ENCODE measurements at regions not wholly inside any gene's neighbourhood (a gene's known extent, or its start where the extent isn't known, plus 50 kb on each side); places are given as distances from the start of the nearest gene placed in this dataset.
"Not testable (repeated sequence)": the region's sequence is repeated elsewhere in the genome, so short reads cannot be mapped to it uniquely, and the experiment has no call there.

DNA sequence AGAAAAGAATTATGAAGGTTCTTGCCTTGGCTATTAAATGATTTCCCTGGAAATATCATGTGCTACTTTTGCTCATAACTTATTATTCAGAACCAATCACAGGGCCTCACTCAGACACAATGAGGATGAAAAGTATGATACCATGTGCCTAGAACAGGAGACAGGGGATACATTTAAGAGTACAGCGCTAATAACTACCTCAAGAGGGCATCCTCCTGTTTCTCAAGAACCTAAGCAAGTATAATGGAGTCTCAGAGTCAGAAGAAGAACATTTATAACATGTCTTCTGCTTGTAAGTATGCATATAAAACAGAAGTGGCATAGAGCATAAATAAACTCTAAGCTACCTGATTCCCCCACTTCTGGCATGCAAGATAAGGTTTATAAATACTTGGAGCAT lies 125.4 kb upstream of the MME start:
- Mint-ChIP-seq H3K27ac (no peak overlapping the region), H3K27me3 (no peaks in the 10 kb centered on the region), H3K4me3 (no peak overlapping the region), H3K36me3 (no peaks in the 10 kb centered on the region), H3K9me3 (peaks cover 9% of the 10 kb centered on the region), H3K4me1 (no peaks in the 10 kb centered on the region)
- ATAC-seq: no peak

- Mint-ChIP-seq H3K4me3 (no peak overlapping the region), H3K27ac (no peak overlapping the region), H3K27me3 (no peaks in the 10 kb centered on the region), H3K4me1 (no peaks in the 10 kb centered on the region), H3K9me3 (peaks cover 9% of the 10 kb centered on the region), H3K36me3 (no peaks in the 10 kb centered on the region)
- no peak for ATAC-seq
Observed at GRCh38 chr3:154953538-154953937, 126.6 kb upstream of the MME start.

DNA sequence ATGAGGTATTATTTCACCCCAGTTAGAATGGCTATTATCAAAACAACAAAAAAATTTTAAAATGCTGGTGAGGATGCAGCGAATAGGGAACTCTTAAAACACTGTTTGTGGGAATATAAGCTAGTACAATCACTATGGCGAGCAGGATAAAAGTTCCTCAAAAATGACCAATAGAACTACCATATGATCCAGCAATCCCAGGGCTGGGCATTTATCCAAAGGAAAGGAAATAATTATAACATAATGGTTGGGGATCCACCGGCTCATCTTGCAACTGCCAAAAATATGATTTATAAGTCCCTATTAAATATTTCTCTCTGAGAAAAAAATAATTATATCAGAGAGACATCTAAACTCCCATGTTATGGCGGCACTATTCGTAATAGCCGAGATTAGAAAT lies 127.6 kb upstream of the MME start:
- Mint-ChIP-seq H3K4me1 (no peaks in the 10 kb centered on the region), H3K9me3 (peaks cover 13% of the 10 kb centered on the region), H3K27me3 (no peaks in the 10 kb centered on the region), H3K36me3 (no peaks in the 10 kb centered on the region), H3K4me3 (no peak overlapping the region), H3K27ac (no peak overlapping the region)
- no peak for ATAC-seq

GRCh38 chr3:154943981-154944380 lies 136.1 kb upstream of the MME start:
- H3K4me3 Mint-ChIP-seq: no peak overlapping the region
- no peaks in the 10 kb centered on the region for H3K36me3 Mint-ChIP-seq
- H3K9me3 Mint-ChIP-seq: peaks cover 17% of the 10 kb centered on the region
- H3K4me1 Mint-ChIP-seq: no peaks in the 10 kb centered on the region
- ATAC-seq: no peak
- no peaks in the 10 kb centered on the region for H3K27me3 Mint-ChIP-seq
- no peak overlapping the region for H3K27ac Mint-ChIP-seq

DNA sequence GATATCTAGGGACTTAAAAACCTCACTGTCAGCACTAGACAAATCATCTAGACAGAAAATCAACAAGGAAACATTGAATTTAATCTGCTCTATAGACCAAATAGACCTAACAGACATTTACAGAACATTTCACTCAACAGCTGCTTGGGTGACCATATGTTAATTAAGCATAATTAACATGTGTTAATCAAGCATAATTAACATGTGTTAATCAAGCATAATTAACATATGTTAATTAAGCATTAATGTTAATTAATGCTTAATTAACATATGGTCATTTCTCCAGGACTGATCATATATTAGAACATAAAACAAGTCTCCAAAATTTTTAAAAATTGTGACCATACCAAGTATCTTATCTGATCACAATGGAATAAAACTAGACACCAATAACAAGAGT lies 137.3 kb upstream of the MME start:
- no peaks in the 10 kb centered on the region for H3K4me1 Mint-ChIP-seq
- H3K9me3 Mint-ChIP-seq: peaks cover 14% of the 10 kb centered on the region
- H3K4me3 Mint-ChIP-seq: no peak overlapping the region
- no peak for ATAC-seq
- H3K27me3 Mint-ChIP-seq: no peaks in the 10 kb centered on the region
- no peaks in the 10 kb centered on the region for H3K36me3 Mint-ChIP-seq
- H3K27ac Mint-ChIP-seq: no peak overlapping the region

- no peak for ATAC-seq
- Mint-ChIP-seq H3K4me1 (no peaks in the 10 kb centered on the region), H3K27ac (no peak overlapping the region), H3K27me3 (no peaks in the 10 kb centered on the region), H3K9me3 (peaks cover 8% of the 10 kb centered on the region), H3K4me3 (no peak overlapping the region), H3K36me3 (no peaks in the 10 kb centered on the region)
Observed at GRCh38 chr3:154936196-154936595, 143.9 kb upstream of the MME start.

- Mint-ChIP-seq H3K27ac (no peak overlapping the region), H3K36me3 (no peaks in the 10 kb centered on the region), H3K4me3 (no peak overlapping the region), H3K9me3 (no peaks in the 10 kb centered on the region), H3K4me1 (no peaks in the 10 kb centered on the region), H3K27me3 (no peaks in the 10 kb centered on the region)
- ATAC-seq: no peak
Observed at GRCh38 chr3:154933581-154933980, 146.5 kb upstream of the MME start.

DNA sequence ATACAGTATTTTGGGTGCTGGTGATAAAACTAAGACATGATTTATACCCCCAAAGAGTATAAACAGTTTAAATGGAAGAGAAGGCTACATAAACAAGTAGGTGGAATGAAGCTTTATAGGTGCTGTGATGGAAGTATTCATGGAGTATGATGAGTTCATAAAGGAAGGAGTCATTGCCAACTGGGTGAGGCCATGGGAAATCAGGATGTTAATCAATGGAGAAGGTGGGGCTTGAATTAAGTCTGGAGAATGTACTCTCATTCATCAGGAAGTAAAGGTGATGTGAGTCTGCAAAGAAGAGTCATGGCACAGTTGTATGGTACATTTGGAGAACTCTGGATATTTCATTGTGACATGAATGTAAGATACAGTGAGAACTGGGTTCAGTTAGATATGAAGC lies 147.5 kb upstream of the MME start:
- no peak for ATAC-seq
- Mint-ChIP-seq H3K27me3 (no peaks in the 10 kb centered on the region), H3K9me3 (no peaks in the 10 kb centered on the region), H3K36me3 (no peaks in the 10 kb centered on the region), H3K4me3 (no peak overlapping the region), H3K4me1 (no peaks in the 10 kb centered on the region), H3K27ac (no peak overlapping the region)

GRCh38 chr3:154931484-154931883 lies 148.6 kb upstream of the MME start:
- no peak for ATAC-seq
- H3K36me3 Mint-ChIP-seq: no peaks in the 10 kb centered on the region
- H3K27ac Mint-ChIP-seq: no peak overlapping the region
- H3K4me1 Mint-ChIP-seq: no peaks in the 10 kb centered on the region
- no peaks in the 10 kb centered on the region for H3K27me3 Mint-ChIP-seq
- H3K9me3 Mint-ChIP-seq: no peaks in the 10 kb centered on the region
- H3K4me3 Mint-ChIP-seq: no peak overlapping the region

DNA sequence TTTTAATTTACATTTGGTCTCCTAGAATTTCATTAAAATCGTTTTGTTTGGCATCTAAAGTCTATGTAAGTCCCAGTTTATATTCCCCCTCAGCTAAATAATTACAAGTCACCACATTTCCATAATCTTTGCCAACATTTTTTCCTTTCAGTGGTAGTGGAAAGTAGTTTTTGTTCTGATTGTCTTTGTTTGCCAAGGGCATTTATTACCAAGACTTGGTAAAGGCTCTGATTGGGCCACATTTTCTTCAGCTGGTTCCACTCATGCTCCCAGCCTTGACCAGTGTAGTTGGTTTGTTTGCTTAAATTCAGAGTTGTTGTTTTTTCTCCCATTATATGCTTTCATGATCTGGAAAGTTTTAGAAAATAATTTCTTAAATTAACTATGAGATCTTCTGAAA lies 153.4 kb upstream of the MME start:
- Mint-ChIP-seq H3K4me1 (no peaks in the 10 kb centered on the region), H3K27me3 (no peaks in the 10 kb centered on the region), H3K4me3 (no peak overlapping the region), H3K27ac (no peak overlapping the region), H3K36me3 (no peaks in the 10 kb centered on the region), H3K9me3 (peaks cover 3% of the 10 kb centered on the region)
- no peak for ATAC-seq

DNA sequence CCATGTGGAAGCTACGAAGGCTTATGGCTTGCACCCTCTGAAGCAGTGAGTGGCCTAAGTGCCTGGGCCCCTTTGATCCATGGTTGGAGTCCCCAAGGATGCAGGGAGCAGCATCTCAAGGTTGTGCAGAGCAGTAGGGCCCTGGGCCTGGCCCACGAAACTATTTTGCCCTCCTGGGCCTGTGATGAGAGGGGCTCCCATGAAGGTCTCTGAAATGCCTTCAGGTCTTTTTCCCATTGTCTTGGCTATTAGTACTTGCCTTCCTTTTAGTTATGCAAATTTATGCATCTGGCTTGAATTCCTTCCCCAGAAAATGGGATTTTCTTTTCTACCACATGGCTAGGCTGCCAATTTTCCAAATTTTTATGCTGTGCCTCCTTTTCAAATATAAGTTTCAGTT lies 158.8 kb upstream of the MME start:
- H3K36me3 Mint-ChIP-seq: no peaks in the 10 kb centered on the region
- H3K27me3 Mint-ChIP-seq: no peaks in the 10 kb centered on the region
- peaks cover 6% of the 10 kb centered on the region for H3K9me3 Mint-ChIP-seq
- H3K4me3 Mint-ChIP-seq: no peak overlapping the region
- H3K27ac Mint-ChIP-seq: no peak overlapping the region
- no peaks in the 10 kb centered on the region for H3K4me1 Mint-ChIP-seq
- no peak for ATAC-seq

DNA sequence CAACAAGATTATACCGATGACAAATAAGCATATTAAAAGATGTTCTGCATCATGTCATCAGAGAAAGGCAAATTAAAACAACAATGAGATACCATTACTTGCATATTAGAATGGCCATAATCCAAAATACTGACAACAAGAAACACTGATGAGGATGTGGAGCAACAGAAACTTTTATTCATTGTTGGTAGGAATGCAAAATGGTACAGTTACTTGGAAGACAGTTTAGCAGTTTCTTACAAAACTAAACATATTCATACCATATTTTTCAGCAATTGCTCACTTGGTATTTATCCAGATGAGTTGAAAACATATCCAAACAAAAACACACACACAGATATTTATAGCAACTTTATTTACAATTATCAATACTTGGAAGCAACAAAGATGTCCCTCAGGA lies 160.9 kb upstream of the MME start:
- no peak for ATAC-seq
- Mint-ChIP-seq H3K36me3 (no peaks in the 10 kb centered on the region), H3K27ac (no peak overlapping the region)

GRCh38 chr3:154904328-154904727 lies 175.8 kb upstream of the MME start:
- no peak overlapping the region for H3K4me3 Mint-ChIP-seq
- no peaks in the 10 kb centered on the region for H3K27me3 Mint-ChIP-seq
- H3K4me1 Mint-ChIP-seq: no peaks in the 10 kb centered on the region
- no peak for ATAC-seq
- no peaks in the 10 kb centered on the region for H3K36me3 Mint-ChIP-seq
- peaks cover under 1% of the 10 kb centered on the region for H3K9me3 Mint-ChIP-seq
- H3K27ac Mint-ChIP-seq: no peak overlapping the region

More for the DNA sequence above, 160.9 kb upstream of the MME start:
- Mint-ChIP-seq H3K4me3 (no peak overlapping the region), H3K9me3 (peaks cover 13% of the 10 kb centered on the region), H3K27me3 (no peaks in the 10 kb centered on the region), H3K4me1 (no peaks in the 10 kb centered on the region)

DNA sequence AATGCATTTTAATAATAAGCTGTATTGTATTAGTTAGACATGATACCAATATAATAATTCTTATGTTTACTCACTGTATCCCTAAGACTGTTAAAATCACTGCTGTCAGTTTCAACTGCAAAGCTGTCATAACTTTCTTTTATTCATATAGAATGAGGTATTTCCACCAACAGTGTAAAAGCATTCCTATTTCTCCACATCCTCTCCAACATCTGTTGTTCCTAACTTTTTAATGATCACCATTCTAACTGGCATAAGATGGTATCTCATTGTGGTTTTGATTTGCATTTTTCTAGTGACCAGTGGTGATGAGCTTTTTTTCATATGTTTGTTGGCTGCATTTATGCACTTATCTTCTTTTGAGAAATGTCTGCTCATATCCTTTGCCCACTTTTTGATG lies 177.6 kb upstream of the MME start:
- H3K9me3 Mint-ChIP-seq, H3K27ac Mint-ChIP-seq, H3K4me3 Mint-ChIP-seq, H3K36me3 Mint-ChIP-seq, H3K4me1 Mint-ChIP-seq, H3K27me3 Mint-ChIP-seq, ATAC-seq: not testable (repeated sequence)

- no peaks in the 10 kb centered on the region for H3K9me3 Mint-ChIP-seq
- H3K4me3 Mint-ChIP-seq: no peak overlapping the region
- ATAC-seq: no peak
- H3K27ac Mint-ChIP-seq: no peak overlapping the region
- no peaks in the 10 kb centered on the region for H3K36me3 Mint-ChIP-seq
- H3K27me3 Mint-ChIP-seq: no peaks in the 10 kb centered on the region
- H3K4me1 Mint-ChIP-seq: no peaks in the 10 kb centered on the region
Observed at GRCh38 chr3:154901278-154901677, 178.8 kb upstream of the MME start.

DNA sequence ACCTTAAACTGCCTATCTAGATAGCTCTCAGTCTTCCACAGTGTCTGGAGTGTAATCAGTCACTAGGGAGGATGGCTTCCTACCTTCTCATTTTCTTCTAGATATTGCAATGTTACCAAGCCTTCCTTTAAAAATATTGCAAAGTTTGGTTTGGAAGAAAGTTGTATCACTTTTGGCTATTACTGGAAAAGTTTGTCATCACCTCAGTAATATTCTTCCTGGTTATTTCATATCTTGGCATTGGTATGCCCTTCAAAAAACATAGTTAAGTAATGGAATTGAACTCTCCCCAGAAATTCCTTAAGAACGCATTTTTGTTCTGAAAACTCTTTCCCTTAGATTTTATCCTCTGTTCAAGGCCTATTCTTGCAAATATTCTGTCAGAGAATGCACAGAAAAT lies 179.3 kb upstream of the MME start:
- H3K36me3 Mint-ChIP-seq: no peaks in the 10 kb centered on the region
- no peak overlapping the region for H3K27ac Mint-ChIP-seq
- no peak overlapping the region for H3K4me3 Mint-ChIP-seq
- no peak for ATAC-seq
- H3K4me1 Mint-ChIP-seq: no peaks in the 10 kb centered on the region
- peaks cover 4% of the 10 kb centered on the region for H3K9me3 Mint-ChIP-seq
- H3K27me3 Mint-ChIP-seq: no peaks in the 10 kb centered on the region

DNA sequence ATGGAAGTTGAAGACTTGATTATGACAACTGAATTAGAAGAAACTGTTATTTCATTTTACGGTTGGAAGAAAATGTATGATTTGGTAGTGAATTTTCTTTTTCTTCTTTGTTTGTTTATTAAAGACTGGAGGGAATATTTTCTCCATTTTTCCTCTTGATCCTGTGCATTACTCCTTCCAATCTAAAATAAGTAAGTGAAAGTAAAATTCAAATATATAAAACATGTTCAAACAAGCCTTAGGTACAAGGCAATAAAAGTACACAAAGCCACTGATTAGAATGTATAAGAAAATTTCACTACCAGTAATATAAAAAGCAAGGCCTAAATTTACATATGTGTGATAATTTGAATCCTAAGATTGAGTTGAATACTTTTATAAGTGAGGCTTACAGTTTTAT lies 181.2 kb upstream of the MME start:
- H3K9me3 Mint-ChIP-seq: peaks cover 5% of the 10 kb centered on the region
- no peak for ATAC-seq
- H3K4me1 Mint-ChIP-seq: no peaks in the 10 kb centered on the region
- no peak overlapping the region for H3K27ac Mint-ChIP-seq
- no peaks in the 10 kb centered on the region for H3K36me3 Mint-ChIP-seq
- H3K27me3 Mint-ChIP-seq: no peaks in the 10 kb centered on the region
- H3K4me3 Mint-ChIP-seq: no peak overlapping the region

Measured in stimulated activated memory B cell treated with anti-CD40 and anti-IgM and Interleukin-4, amounts not matched to agents 10 μg/mL and 1 μg/mL and 100 μg/mL, for 72 hours (primary cell).